ENCODE measurements at regions not wholly inside any gene's neighbourhood (a gene's known extent, or its start where the extent isn't known, plus 50 kb on each side); places are given as distances from the start of the nearest gene placed in this dataset.

DNA sequence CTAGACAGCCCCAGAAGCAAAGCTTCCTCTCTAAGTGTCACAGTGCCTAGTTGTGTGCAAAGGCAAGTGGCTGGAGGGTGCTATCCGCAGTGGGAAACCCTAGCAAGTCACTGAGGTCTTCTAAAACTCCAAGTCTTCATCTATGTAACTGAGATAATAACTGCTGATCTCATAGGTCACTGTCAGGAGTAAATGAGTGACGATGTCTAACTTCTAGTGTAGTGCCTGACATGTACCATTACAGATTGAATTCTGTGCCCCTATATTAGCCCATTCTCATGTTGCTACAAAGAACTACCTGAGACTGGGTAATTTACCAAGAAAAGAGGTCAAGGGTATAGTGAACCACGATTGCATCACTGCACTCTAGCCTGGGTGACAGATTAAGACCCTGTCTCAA is 253.5 kb upstream of the JARID2 start:
- ChIA-PET POLR2A (no interaction called here), CTCF (no interaction called here)
- Mint-ChIP-seq H3K27me3 (ENCODE audit: low read depth) (no peaks in the 10 kb centered on the region), H3K27ac (no peak overlapping the region), H3K9me3 (no peaks in the 10 kb centered on the region), H3K4me1 (peaks cover 4% of the 10 kb centered on the region), H3K4me3 (no peak overlapping the region), H3K36me3 (peaks cover 4% of the 10 kb centered on the region; the same call in 1 of the 2 replicates)
- TF ChIP-seq NFE2L1 (CRISPR knock-in tag; IDR thresholded peaks at IDR 0.05) (no peak), MXD4 (CRISPR knock-in tag; IDR thresholded peaks at IDR 0.05; ENCODE audit: borderline replicate concordance) (no peak), PRRX2 (CRISPR knock-in tag; IDR thresholded peaks at IDR 0.05) (no peak)
- TF ChIP-seq, protein P1, sequence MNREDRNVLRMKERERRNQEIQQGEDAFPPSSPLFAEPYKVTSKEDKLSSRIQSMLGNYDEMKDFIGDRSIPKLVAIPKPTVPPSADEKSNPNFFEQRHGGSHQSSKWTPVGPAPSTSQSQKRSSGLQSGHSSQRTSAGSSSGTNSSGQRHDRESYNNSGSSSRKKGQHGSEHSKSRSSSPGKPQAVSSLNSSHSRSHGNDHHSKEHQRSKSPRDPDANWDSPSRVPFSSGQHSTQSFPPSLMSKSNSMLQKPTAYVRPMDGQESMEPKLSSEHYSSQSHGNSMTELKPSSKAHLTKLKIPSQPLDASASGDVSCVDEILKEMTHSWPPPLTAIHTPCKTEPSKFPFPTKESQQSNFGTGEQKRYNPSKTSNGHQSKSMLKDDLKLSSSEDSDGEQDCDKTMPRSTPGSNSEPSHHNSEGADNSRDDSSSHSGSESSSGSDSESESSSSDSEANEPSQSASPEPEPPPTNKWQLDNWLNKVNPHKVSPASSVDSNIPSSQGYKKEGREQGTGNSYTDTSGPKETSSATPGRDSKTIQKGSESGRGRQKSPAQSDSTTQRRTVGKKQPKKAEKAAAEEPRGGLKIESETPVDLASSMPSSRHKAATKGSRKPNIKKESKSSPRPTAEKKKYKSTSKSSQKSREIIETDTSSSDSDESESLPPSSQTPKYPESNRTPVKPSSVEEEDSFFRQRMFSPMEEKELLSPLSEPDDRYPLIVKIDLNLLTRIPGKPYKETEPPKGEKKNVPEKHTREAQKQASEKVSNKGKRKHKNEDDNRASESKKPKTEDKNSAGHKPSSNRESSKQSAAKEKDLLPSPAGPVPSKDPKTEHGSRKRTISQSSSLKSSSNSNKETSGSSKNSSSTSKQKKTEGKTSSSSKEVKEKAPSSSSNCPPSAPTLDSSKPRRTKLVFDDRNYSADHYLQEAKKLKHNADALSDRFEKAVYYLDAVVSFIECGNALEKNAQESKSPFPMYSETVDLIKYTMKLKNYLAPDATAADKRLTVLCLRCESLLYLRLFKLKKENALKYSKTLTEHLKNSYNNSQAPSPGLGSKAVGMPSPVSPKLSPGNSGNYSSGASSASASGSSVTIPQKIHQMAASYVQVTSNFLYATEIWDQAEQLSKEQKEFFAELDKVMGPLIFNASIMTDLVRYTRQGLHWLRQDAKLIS (CRISPR knock-in tag; IDR thresholded peaks at IDR 0.05; ENCODE audit: borderline replicate concordance) = no peak
- ATAC-seq (no peak), DNase-seq (ENCODE audit: low spot score) (no peak)

DNA sequence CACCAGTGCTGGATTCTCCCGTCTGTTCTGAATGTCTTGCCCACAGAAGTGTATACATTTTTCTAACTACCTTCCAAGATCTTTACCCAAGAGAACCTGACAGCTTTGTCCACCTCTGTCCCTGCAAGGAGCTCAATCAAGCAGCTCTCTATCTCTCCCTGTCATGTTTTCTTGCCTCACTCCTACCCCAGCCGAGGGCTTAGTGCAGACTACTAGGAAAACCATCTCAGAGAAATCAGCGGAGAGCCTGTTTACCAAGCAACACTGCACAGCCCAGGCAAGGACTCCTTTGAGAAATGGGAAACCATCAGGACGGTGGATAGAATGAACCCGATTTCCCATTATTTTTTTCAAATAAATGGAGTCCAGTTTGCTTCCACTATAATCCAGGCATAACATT is 250.7 kb upstream of the JARID2 start:
- Mint-ChIP-seq H3K27ac (no peak overlapping the region), H3K4me1 (peaks cover 7% of the 10 kb centered on the region), H3K36me3 (peaks cover 4% of the 10 kb centered on the region; the same call in 1 of the 2 replicates), H3K27me3 (ENCODE audit: low read depth) (no peaks in the 10 kb centered on the region), H3K4me3 (no peak overlapping the region), H3K9me3 (no peaks in the 10 kb centered on the region)
- ChIA-PET CTCF (no interaction called here), POLR2A (no interaction called here)
- ATAC-seq (no peak), DNase-seq (ENCODE audit: low spot score) (no peak)
- TF ChIP-seq SMAD3 (CRISPR knock-in tag; IDR thresholded peaks at IDR 0.05; ENCODE audit: borderline replicate concordance) (no peak), GRHL2 (CRISPR knock-in tag; IDR thresholded peaks at IDR 0.05; ENCODE audit: insufficient replicate concordance, severe bottlenecking) (no peak), SMAD4 (CRISPR knock-in tag; IDR thresholded peaks at IDR 0.05) (no peak), TP53 (CRISPR knock-in tag; IDR thresholded peaks at IDR 0.05) (no peak), ZNF263 (CRISPR knock-in tag; IDR thresholded peaks at IDR 0.05; ENCODE audit: low read depth) (no peak), CBFB (CRISPR knock-in tag; IDR thresholded peaks at IDR 0.05; ENCODE audit: low read depth) (no peak), ESRRA (CRISPR knock-in tag; IDR thresholded peaks at IDR 0.05; ENCODE audit: borderline replicate concordance) (no peak), GABPB1 (CRISPR knock-in tag; IDR thresholded peaks at IDR 0.05) (no peak), NR3C1 (CRISPR knock-in tag; conservative IDR thresholded peaks at IDR 0.05; ENCODE audit: low read depth) (no peak), ZNF317 (CRISPR knock-in tag; IDR thresholded peaks at IDR 0.05; ENCODE audit: borderline replicate concordance, low read depth) (no peak), MXD4 (CRISPR knock-in tag; IDR thresholded peaks at IDR 0.05; ENCODE audit: borderline replicate concordance) (no peak)
- TF ChIP-seq, protein P2, sequence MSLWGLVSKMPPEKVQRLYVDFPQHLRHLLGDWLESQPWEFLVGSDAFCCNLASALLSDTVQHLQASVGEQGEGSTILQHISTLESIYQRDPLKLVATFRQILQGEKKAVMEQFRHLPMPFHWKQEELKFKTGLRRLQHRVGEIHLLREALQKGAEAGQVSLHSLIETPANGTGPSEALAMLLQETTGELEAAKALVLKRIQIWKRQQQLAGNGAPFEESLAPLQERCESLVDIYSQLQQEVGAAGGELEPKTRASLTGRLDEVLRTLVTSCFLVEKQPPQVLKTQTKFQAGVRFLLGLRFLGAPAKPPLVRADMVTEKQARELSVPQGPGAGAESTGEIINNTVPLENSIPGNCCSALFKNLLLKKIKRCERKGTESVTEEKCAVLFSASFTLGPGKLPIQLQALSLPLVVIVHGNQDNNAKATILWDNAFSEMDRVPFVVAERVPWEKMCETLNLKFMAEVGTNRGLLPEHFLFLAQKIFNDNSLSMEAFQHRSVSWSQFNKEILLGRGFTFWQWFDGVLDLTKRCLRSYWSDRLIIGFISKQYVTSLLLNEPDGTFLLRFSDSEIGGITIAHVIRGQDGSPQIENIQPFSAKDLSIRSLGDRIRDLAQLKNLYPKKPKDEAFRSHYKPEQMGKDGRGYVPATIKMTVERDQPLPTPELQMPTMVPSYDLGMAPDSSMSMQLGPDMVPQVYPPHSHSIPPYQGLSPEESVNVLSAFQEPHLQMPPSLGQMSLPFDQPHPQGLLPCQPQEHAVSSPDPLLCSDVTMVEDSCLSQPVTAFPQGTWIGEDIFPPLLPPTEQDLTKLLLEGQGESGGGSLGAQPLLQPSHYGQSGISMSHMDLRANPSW (CRISPR knock-in tag; conservative IDR thresholded peaks at IDR 0.05; ENCODE audit: low read depth) = no peak
- TF ChIP-seq, protein P3, sequence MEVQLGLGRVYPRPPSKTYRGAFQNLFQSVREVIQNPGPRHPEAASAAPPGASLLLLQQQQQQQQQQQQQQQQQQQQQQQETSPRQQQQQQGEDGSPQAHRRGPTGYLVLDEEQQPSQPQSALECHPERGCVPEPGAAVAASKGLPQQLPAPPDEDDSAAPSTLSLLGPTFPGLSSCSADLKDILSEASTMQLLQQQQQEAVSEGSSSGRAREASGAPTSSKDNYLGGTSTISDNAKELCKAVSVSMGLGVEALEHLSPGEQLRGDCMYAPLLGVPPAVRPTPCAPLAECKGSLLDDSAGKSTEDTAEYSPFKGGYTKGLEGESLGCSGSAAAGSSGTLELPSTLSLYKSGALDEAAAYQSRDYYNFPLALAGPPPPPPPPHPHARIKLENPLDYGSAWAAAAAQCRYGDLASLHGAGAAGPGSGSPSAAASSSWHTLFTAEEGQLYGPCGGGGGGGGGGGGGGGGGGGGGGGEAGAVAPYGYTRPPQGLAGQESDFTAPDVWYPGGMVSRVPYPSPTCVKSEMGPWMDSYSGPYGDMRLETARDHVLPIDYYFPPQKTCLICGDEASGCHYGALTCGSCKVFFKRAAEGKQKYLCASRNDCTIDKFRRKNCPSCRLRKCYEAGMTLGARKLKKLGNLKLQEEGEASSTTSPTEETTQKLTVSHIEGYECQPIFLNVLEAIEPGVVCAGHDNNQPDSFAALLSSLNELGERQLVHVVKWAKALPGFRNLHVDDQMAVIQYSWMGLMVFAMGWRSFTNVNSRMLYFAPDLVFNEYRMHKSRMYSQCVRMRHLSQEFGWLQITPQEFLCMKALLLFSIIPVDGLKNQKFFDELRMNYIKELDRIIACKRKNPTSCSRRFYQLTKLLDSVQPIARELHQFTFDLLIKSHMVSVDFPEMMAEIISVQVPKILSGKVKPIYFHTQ (CRISPR knock-in tag; IDR thresholded peaks at IDR 0.05) = no peak
- TF ChIP-seq, protein P4, sequence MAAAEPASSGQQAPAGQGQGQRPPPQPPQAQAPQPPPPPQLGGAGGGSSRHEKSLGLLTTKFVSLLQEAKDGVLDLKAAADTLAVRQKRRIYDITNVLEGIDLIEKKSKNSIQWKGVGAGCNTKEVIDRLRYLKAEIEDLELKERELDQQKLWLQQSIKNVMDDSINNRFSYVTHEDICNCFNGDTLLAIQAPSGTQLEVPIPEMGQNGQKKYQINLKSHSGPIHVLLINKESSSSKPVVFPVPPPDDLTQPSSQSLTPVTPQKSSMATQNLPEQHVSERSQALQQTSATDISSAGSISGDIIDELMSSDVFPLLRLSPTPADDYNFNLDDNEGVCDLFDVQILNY (CRISPR knock-in tag; IDR thresholded peaks at IDR 0.05) = no peak
- TF ChIP-seq, protein P5, sequence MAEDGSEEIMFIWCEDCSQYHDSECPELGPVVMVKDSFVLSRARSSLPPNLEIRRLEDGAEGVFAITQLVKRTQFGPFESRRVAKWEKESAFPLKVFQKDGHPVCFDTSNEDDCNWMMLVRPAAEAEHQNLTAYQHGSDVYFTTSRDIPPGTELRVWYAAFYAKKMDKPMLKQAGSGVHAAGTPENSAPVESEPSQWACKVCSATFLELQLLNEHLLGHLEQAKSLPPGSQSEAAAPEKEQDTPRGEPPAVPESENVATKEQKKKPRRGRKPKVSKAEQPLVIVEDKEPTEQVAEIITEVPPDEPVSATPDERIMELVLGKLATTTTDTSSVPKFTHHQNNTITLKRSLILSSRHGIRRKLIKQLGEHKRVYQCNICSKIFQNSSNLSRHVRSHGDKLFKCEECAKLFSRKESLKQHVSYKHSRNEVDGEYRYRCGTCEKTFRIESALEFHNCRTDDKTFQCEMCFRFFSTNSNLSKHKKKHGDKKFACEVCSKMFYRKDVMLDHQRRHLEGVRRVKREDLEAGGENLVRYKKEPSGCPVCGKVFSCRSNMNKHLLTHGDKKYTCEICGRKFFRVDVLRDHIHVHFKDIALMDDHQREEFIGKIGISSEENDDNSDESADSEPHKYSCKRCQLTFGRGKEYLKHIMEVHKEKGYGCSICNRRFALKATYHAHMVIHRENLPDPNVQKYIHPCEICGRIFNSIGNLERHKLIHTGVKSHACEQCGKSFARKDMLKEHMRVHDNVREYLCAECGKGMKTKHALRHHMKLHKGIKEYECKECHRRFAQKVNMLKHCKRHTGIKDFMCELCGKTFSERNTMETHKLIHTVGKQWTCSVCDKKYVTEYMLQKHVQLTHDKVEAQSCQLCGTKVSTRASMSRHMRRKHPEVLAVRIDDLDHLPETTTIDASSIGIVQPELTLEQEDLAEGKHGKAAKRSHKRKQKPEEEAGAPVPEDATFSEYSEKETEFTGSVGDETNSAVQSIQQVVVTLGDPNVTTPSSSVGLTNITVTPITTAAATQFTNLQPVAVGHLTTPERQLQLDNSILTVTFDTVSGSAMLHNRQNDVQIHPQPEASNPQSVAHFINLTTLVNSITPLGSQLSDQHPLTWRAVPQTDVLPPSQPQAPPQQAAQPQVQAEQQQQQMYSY (CRISPR knock-in tag; IDR thresholded peaks at IDR 0.05) = no peak
